ENCODE measurements at regions not wholly inside any gene's neighbourhood (a gene's known extent, or its start where the extent isn't known, plus 50 kb on each side); places are given as distances from the start of the nearest gene placed in this dataset.
A peak's percentile ranks its signal among the peaks of the same experiment; 100 is the strongest.

DNA sequence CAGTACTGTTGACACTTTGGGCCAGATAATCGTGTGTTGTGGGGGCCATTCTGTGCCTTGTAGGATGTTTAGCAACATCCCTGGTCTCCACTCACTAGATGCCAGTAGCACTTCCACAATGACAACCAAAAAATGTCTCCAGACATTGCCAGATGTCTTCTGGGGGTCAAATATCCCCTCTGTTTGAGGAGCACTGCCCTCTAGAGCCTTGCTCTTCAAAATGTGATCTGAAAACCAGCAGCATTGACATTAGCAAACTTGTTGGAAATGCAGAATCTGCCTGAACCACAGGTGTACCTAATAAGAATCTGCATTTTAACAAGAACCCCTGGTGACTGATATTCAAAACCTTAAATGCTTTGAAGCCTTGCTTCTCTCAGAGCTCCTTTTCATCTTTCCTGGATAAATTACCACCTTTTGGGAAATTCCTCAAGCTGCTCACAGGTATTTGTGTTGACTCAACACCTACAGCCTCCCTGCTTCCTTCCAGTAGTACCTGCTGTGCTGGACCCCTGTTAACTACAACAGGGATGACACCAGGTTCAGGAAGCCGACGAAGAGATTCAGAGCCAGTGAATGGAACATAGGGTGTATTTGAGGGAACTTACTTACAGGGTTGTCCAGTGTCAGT, 459.0 kb upstream of the NR3C2 start (continued):
- TF ChIP-seq, protein P1, sequence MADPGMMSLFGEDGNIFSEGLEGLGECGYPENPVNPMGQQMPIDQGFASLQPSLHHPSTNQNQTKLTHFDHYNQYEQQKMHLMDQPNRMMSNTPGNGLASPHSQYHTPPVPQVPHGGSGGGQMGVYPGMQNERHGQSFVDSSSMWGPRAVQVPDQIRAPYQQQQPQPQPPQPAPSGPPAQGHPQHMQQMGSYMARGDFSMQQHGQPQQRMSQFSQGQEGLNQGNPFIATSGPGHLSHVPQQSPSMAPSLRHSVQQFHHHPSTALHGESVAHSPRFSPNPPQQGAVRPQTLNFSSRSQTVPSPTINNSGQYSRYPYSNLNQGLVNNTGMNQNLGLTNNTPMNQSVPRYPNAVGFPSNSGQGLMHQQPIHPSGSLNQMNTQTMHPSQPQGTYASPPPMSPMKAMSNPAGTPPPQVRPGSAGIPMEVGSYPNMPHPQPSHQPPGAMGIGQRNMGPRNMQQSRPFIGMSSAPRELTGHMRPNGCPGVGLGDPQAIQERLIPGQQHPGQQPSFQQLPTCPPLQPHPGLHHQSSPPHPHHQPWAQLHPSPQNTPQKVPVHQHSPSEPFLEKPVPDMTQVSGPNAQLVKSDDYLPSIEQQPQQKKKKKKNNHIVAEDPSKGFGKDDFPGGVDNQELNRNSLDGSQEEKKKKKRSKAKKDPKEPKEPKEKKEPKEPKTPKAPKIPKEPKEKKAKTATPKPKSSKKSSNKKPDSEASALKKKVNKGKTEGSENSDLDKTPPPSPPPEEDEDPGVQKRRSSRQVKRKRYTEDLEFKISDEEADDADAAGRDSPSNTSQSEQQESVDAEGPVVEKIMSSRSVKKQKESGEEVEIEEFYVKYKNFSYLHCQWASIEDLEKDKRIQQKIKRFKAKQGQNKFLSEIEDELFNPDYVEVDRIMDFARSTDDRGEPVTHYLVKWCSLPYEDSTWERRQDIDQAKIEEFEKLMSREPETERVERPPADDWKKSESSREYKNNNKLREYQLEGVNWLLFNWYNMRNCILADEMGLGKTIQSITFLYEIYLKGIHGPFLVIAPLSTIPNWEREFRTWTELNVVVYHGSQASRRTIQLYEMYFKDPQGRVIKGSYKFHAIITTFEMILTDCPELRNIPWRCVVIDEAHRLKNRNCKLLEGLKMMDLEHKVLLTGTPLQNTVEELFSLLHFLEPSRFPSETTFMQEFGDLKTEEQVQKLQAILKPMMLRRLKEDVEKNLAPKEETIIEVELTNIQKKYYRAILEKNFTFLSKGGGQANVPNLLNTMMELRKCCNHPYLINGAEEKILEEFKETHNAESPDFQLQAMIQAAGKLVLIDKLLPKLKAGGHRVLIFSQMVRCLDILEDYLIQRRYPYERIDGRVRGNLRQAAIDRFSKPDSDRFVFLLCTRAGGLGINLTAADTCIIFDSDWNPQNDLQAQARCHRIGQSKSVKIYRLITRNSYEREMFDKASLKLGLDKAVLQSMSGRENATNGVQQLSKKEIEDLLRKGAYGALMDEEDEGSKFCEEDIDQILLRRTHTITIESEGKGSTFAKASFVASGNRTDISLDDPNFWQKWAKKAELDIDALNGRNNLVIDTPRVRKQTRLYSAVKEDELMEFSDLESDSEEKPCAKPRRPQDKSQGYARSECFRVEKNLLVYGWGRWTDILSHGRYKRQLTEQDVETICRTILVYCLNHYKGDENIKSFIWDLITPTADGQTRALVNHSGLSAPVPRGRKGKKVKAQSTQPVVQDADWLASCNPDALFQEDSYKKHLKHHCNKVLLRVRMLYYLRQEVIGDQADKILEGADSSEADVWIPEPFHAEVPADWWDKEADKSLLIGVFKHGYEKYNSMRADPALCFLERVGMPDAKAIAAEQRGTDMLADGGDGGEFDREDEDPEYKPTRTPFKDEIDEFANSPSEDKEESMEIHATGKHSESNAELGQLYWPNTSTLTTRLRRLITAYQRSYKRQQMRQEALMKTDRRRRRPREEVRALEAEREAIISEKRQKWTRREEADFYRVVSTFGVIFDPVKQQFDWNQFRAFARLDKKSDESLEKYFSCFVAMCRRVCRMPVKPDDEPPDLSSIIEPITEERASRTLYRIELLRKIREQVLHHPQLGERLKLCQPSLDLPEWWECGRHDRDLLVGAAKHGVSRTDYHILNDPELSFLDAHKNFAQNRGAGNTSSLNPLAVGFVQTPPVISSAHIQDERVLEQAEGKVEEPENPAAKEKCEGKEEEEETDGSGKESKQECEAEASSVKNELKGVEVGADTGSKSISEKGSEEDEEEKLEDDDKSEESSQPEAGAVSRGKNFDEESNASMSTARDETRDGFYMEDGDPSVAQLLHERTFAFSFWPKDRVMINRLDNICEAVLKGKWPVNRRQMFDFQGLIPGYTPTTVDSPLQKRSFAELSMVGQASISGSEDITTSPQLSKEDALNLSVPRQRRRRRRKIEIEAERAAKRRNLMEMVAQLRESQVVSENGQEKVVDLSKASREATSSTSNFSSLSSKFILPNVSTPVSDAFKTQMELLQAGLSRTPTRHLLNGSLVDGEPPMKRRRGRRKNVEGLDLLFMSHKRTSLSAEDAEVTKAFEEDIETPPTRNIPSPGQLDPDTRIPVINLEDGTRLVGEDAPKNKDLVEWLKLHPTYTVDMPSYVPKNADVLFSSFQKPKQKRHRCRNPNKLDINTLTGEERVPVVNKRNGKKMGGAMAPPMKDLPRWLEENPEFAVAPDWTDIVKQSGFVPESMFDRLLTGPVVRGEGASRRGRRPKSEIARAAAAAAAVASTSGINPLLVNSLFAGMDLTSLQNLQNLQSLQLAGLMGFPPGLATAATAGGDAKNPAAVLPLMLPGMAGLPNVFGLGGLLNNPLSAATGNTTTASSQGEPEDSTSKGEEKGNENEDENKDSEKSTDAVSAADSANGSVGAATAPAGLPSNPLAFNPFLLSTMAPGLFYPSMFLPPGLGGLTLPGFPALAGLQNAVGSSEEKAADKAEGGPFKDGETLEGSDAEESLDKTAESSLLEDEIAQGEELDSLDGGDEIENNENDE (IDR thresholded peaks at IDR 0.05; ENCODE audit: insufficient replicate concordance, low read length), result no peak
- TF ChIP-seq RAD21 (IDR thresholded peaks at IDR 0.05 in 1 of 2, conservative IDR thresholded peaks at IDR 0.05 in 1 of 2; ENCODE audit: low read depth in 2 of 2, low read length in 2 of 2) (peak; percentile 45 to 57), POU5F1 (IDR thresholded peaks at IDR 0.05; ENCODE audit: low read depth, low read length) (no peak), TAF7 (optimal IDR thresholded peaks at IDR 0.05; ENCODE audit: borderline replicate concordance, low read depth, low read length) (no peak), TBP (IDR thresholded peaks at IDR 0.05; ENCODE audit: low read depth, low read length) (no peak), CBX5 (IDR thresholded peaks at IDR 0.05; ENCODE audit: low read depth, low read length) (no peak), CBX8 (IDR thresholded peaks at IDR 0.05; ENCODE audit: borderline replicate concordance, low read depth, low read length) (no peak), BACH1 (IDR thresholded peaks at IDR 0.05; ENCODE audit: low read length) (no peak), RBBP5 (IDR thresholded peaks at IDR 0.05; ENCODE audit: borderline replicate concordance, low read depth, low read length) (no peak), ZNF274 (IDR thresholded peaks at IDR 0.05; ENCODE audit: borderline replicate concordance, extremely low read depth, low read length) (no peak)
- TF ChIP-seq, protein P2, sequence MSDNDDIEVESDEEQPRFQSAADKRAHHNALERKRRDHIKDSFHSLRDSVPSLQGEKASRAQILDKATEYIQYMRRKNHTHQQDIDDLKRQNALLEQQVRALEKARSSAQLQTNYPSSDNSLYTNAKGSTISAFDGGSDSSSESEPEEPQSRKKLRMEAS (IDR thresholded peaks at IDR 0.05), result no peak

Data from H1 (cell line).